ENCODE measurements at regions not wholly inside any gene's neighbourhood (a gene's known extent, or its start where the extent isn't known, plus 50 kb on each side); places are given as distances from the start of the nearest gene placed in this dataset.

- TF ChIP-seq CTCF (IDR thresholded peaks at IDR 0.05) (no peak), POLR2A (IDR thresholded peaks at IDR 0.05) (no peak)
Observed at GRCh38 chr13:51532736-51533197, 51.5 kb upstream of the WDFY2 start.
